Endothelial cell of umbilical vein (primary cell): ENCODE measurements at regions not wholly inside any gene's neighbourhood (a gene's known extent, or its start where the extent isn't known, plus 50 kb on each side); places are given as distances from the start of the nearest gene placed in this dataset.

Source experiments
- CTCF ChIP-seq, 2 donors: IDR thresholded peaks; 1 replicate in 1 of 2; 2 replicates in 1 of 2; pipeline ENCODE4 v1.5.1; 2011; ENCODE audit warnings: low read length in 2 of 2, mild to moderate bottlenecking in 2 of 2, moderate library complexity in 2 of 2, control low read depth in 1 of 2, inconsistent platforms in 1 of 2, low read depth in 1 of 2; ENCODE audit not compliant: insufficient read depth in 1 of 2; ENCODE audit errors: extremely low read depth in 1 of 2
- EZH2 ChIP-seq: IDR thresholded peaks from 2 replicates; pipeline ENCODE4 v1.6.1; 2012; ENCODE audit warnings: borderline replicate concordance, low read depth, mild to moderate bottlenecking, moderate library complexity, low read length, inconsistent platforms; ENCODE audit not compliant: severe bottlenecking
- FOS ChIP-seq: IDR thresholded peaks from 2 replicates; pipeline ENCODE4 v1.6.1; 2011; ENCODE audit warnings: mild to moderate bottlenecking, low read length, moderate library complexity, borderline replicate concordance; ENCODE audit not compliant: insufficient read depth
- MAX ChIP-seq: IDR thresholded peaks from 2 replicates; pipeline ENCODE4 v1.6.1; 2011; ENCODE audit not compliant: insufficient read depth, insufficient read length
- POLR2A ChIP-seq: IDR thresholded peaks from 2 replicates; pipeline ENCODE4 v1.6.1; 2012; ENCODE audit warnings: low read depth, mild to moderate bottlenecking, control low read depth, low read length
- POLR2AphosphoS5 ChIP-seq: IDR thresholded peaks from 2 replicates; pipeline ENCODE4 v1.6.1; 2012; ENCODE audit warnings: low read depth, mild to moderate bottlenecking, control low read depth, low read length, moderate library complexity; ENCODE audit not compliant: insufficient read depth

- TF ChIP-seq CTCF (IDR thresholded peaks at IDR 0.05; ENCODE audit: extremely low read depth in 1 of 2, insufficient read depth in 1 of 2, low read depth in 1 of 2, low read length in 2 of 2) (no peak), FOS (no peak), MAX (no peak), POLR2AphosphoS5 (no peak), POLR2A (no peak), EZH2 (no peak)
Observed at GRCh38 chr6:144690666-144691065, 405.5 kb downstream of the UTRN start.
